GM10266 (cell line): ENCODE measurements at regions not wholly inside any gene's neighbourhood (a gene's known extent, or its start where the extent isn't known, plus 50 kb on each side); places are given as distances from the start of the nearest gene placed in this dataset.

Source experiments
- DNase-seq: peaks from one replicate; pipeline ENCODE4 v3.0.0; 2012; ENCODE audit errors: extremely low spot score
- TF ChIP-seq, protein P1 (sequence below): IDR thresholded peaks from 2 replicates; pipeline ENCODE4 v1.5.1; 2012; ENCODE audit warnings: mild to moderate bottlenecking, low read depth; ENCODE audit not compliant: control insufficient read depth, insufficient read depth; ENCODE audit errors: missing control alignments

DNA sequence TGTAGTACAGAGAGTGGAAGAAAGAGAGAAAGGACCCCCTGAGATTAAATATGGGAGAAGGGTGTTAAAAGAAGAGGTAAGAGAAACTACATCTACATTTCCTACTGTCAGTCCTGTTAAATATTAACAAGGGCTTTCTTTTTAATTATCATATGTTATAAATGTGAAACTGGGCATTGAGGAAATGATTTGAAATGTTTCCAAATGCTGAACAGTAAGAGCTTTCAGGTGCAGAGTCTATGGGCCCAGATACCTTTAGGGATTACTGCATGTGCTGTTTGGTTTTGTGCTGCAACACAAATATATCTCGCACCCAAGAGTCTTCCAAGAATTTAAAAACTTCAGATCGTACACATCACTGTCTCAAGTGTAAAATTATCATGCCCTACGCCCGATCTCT, 176.3 kb downstream of the RBM26 start:
- TF ChIP-seq, protein P1, sequence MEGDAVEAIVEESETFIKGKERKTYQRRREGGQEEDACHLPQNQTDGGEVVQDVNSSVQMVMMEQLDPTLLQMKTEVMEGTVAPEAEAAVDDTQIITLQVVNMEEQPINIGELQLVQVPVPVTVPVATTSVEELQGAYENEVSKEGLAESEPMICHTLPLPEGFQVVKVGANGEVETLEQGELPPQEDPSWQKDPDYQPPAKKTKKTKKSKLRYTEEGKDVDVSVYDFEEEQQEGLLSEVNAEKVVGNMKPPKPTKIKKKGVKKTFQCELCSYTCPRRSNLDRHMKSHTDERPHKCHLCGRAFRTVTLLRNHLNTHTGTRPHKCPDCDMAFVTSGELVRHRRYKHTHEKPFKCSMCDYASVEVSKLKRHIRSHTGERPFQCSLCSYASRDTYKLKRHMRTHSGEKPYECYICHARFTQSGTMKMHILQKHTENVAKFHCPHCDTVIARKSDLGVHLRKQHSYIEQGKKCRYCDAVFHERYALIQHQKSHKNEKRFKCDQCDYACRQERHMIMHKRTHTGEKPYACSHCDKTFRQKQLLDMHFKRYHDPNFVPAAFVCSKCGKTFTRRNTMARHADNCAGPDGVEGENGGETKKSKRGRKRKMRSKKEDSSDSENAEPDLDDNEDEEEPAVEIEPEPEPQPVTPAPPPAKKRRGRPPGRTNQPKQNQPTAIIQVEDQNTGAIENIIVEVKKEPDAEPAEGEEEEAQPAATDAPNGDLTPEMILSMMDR, result no peak
- no peak for DNase-seq

DNA sequence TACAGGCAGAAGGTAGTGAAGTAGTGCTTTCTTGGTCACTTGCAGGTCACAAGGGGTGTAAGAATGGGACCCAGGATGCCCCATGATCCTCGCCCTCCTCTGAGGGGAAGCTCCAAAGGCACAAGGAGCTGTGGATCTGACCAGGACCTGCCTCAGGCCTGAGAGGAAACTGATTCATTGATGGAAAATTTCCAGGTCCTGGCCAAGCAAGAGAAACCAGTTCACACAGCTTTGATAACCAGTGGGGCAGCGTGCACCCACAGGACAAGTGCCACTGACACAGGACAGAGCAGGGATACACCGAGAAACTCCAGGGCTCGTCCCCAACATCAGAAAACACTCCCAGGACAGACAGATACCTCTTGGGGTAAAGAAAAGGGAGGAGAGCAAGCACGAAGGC, 177.1 kb downstream of the RBM26 start:
- DNase-seq, result no peak
- TF ChIP-seq, protein P1, result no peak

DNA sequence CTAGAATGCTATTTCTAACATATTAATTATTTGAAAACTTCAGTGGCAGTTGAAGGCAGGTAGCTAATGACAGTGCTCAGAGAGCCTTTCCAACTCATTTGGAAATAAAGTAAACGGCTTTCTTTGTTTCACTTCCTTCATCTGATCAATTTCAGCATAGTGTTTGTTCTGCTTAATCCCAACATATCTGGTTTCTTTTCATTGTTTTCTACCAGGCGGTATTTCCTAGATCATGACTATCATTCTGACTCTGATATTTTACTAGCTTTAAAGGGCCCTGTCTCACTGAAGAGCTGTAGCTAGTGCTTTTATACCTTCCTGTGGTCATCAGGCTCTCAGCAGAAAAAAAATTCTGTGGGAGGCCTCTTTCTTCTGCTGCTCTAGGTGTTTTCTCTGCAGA, 178.6 kb downstream of the RBM26 start:
- TF ChIP-seq, protein P1, result no peak
- peak; percentile 21 for DNase-seq

DNA sequence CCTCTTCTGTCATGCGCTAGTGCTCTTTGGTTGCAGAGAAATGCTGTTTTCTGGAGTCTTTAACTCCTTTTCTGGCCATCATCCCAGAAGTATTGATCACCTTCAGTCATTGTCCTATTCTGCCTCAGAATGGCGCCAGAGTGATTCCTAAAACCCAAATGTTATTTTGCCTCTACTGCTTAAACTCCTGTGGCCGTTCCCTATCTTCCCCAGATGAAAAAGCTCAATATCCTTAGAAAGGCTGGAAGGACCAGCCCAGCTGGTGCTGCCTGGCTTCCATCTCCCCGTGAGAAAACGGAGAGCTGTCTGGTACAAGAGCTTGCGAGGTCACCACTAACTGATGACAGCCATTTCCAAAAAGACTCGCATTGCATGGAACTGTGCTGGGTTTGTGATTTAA, 179.1 kb downstream of the RBM26 start:
- TF ChIP-seq, protein P1, result no peak
- DNase-seq, result no peak

DNA sequence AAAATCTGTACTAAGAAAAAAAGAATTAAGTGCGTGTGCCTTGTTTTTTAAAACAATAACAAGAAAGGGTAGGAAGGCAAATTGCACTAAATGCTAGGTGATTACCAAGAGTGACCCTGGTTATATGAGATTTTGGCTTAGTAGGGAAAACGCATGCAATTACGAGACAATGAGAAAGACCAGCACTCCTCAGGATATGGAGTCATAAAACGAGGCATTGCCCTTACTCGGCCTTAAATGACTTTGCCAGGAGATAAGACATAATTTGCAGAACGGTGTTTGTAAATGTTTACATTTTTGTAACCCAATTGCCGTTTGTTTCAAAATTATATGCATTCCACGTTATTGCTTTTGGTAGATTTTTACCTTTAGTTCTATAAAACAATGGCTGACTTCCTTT, 179.8 kb downstream of the RBM26 start:
- TF ChIP-seq, protein P1, result no peak
- no peak for DNase-seq

DNA sequence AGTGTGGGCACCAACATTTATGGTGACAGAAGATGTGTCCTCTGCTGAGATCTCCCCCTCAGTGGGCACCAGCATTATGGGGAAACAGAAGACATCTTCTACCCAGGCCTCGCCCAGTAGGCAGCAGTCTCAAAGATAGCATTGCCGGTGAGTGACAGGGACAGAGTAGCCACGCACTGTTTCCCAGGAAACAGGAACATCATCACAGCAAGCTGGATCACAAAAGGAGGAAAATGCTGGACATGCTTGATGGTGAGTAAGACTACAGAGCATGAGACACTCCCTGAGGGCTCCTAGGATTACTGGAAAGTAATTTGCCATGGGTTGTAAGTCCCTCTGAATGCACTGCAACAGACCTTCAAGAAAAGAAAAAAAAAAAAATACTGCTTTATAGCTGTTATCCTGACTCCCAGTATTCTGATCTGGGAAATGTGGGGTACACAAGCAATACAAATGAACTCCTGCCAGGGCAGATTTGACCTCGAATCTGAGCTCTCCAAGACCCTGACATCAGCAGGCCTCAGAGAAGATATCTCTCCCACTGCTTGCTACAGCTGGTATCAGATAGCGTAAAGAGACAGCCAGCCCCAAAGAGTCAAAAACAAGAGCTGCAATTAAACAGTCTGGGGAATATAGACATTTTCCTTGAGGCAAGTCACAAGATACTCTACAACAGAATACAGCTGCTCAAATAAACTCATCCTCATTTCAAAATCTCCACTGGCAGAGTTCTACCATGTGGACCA, 180.4 kb downstream of the RBM26 start:
- TF ChIP-seq, protein P1, result no peak
- DNase-seq, result no peak

DNA sequence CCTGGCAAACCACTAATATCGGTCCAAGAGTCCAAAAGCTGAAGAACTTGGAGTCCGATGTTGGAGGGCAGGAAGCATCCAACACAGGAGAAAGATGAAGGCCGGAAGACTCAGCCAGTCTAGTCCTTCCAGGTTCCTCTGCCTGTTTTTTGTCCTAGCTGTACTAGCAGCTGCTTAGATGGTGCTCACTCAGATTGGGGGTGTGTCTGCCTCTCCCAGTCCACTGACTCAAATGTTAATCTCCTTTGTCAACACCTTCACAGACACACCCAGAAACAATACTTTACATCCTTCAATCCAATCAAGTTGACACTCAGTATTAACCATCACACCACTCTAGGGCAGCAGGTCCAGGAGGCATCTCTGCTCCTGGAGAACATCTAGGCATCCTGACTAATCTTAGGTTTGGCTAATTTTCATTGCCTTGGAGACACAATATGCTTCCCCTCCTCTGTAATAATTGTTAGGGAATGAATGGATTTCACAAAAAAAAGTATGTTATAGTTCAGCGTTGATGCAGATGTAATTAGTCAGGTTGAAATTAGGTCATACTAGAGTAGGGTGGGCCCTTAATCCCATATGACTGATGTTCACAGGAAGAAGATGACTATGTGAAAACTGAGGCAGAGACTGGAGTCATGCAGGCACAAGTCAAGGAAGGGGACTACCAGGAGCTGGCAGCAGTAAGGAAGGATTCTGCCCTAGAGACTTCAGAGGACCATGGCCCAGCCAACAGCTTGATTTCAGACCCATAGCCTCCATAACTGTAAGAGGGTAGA, 183.4 kb downstream of the RBM26 start:
- DNase-seq, result no peak
- TF ChIP-seq, protein P1, result no peak
